ENCODE measurements at regions not wholly inside any gene's neighbourhood (a gene's known extent, or its start where the extent isn't known, plus 50 kb on each side); places are given as distances from the start of the nearest gene placed in this dataset.

GRCh38 chr18:40380686-40381439 is 1574.2 kb upstream of the PIK3C3 start:
- no peaks in the 10 kb centered on the region for H3K4me1 ChIP-seq (ENCODE audit: control insufficient read depth in 2 of 2, insufficient read depth in 2 of 2, low read length in 1 of 2)
- no peaks in the 10 kb centered on the region for H3K9me3 ChIP-seq (ENCODE audit: control insufficient read depth in 2 of 2, insufficient read depth in 1 of 2, low read depth in 1 of 2, low read length in 1 of 2)
- no peaks in the 10 kb centered on the region for H3K27me3 ChIP-seq (ENCODE audit: control insufficient read depth in 1 of 2, insufficient read depth in 2 of 2, low read length in 2 of 2)
- H3K4me3 ChIP-seq (ENCODE audit: low read depth in 1 of 2, low read length in 2 of 2), result no peak overlapping the region
- WGBS, 2 donors, result 82% methylated on average over 6 of the region's 6 CpGs
- H3K36me3 ChIP-seq (ENCODE audit: control insufficient read depth in 2 of 2, insufficient read depth in 2 of 2, low read length in 1 of 2), result no peaks in the 10 kb centered on the region
- no peak overlapping the region for H3K27ac ChIP-seq (ENCODE audit: low read depth in 2 of 2, low read length in 1 of 2)

DNA sequence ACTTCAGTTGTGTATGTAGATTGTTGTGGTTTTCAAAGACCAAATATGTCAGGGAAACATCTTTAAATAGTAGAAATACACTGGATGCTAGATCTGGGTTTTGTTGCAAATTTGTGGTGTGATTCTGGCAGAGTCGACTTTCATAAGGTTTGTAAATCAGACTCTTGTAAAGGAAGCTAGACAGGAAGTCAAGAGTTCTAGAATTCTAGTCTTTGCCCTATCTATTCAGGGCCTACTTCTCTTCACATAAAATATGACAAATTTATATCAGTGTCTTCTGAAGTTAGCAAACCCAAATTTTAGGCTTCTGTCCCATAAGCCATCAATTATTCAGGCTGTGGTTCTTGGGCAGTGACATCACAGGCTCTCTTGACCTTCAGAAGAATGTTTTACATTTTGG is 1579.2 kb upstream of the PIK3C3 start:
- no peak overlapping the region for H3K27ac ChIP-seq (ENCODE audit: low read depth in 2 of 2, low read length in 1 of 2)
- no peak overlapping the region for H3K4me3 ChIP-seq (ENCODE audit: low read depth in 1 of 2, low read length in 2 of 2)
- no peaks in the 10 kb centered on the region for H3K27me3 ChIP-seq (ENCODE audit: control insufficient read depth in 1 of 2, insufficient read depth in 2 of 2, low read length in 2 of 2)
- no peaks in the 10 kb centered on the region for H3K9me3 ChIP-seq (ENCODE audit: control insufficient read depth in 2 of 2, insufficient read depth in 1 of 2, low read depth in 1 of 2, low read length in 1 of 2)
- no peaks in the 10 kb centered on the region for H3K36me3 ChIP-seq (ENCODE audit: control insufficient read depth in 2 of 2, insufficient read depth in 2 of 2, low read length in 1 of 2)
- WGBS, 2 donors, result 66 to 73% methylated on average over 1 of the region's 1 CpG
- H3K4me1 ChIP-seq (ENCODE audit: control insufficient read depth in 2 of 2, insufficient read depth in 2 of 2, low read length in 1 of 2), result no peaks in the 10 kb centered on the region

DNA sequence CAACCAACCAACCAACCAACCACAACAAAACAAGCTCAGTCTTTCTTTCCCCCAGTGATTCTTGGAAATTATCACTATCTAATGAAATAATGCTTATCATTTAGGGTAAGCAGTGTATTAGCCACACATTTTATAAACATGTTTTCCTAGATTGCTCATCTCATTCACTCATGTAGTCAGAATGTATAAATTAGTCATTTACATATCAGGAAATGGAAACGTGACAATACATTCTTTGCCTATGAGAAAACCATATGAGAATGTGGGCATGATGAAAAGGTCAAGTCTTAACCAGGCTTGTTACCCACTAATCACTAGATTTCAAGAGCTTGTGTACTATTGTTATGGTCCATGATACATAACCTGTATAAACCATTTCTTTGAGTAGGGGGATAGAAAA is 1583.4 kb upstream of the PIK3C3 start:
- 25 to 27% methylated on average over 1 of the region's 1 CpG for WGBS, 2 donors
- no peaks in the 10 kb centered on the region for H3K36me3 ChIP-seq (ENCODE audit: control insufficient read depth in 2 of 2, insufficient read depth in 2 of 2, low read length in 1 of 2)
- H3K4me1 ChIP-seq (ENCODE audit: control insufficient read depth in 2 of 2, insufficient read depth in 2 of 2, low read length in 1 of 2), result no peaks in the 10 kb centered on the region
- H3K27me3 ChIP-seq (ENCODE audit: control insufficient read depth in 1 of 2, insufficient read depth in 2 of 2, low read length in 2 of 2), result no peaks in the 10 kb centered on the region
- H3K27ac ChIP-seq (ENCODE audit: low read depth in 2 of 2, low read length in 1 of 2), result no peak overlapping the region
- no peak overlapping the region for H3K4me3 ChIP-seq (ENCODE audit: low read depth in 1 of 2, low read length in 2 of 2)
- H3K9me3 ChIP-seq (ENCODE audit: control insufficient read depth in 2 of 2, insufficient read depth in 1 of 2, low read depth in 1 of 2, low read length in 1 of 2), result no peaks in the 10 kb centered on the region

GRCh38 chr18:40367576-40367975 is 1587.5 kb upstream of the PIK3C3 start:
- H3K9me3 ChIP-seq (ENCODE audit: control insufficient read depth in 2 of 2, insufficient read depth in 1 of 2, low read depth in 1 of 2, low read length in 1 of 2), result no peaks in the 10 kb centered on the region
- no peaks in the 10 kb centered on the region for H3K36me3 ChIP-seq (ENCODE audit: control insufficient read depth in 2 of 2, insufficient read depth in 2 of 2, low read length in 1 of 2)
- no peak overlapping the region for H3K4me3 ChIP-seq (ENCODE audit: low read depth in 1 of 2, low read length in 2 of 2)
- H3K27me3 ChIP-seq (ENCODE audit: control insufficient read depth in 1 of 2, insufficient read depth in 2 of 2, low read length in 2 of 2), result no peaks in the 10 kb centered on the region
- H3K4me1 ChIP-seq (ENCODE audit: control insufficient read depth in 2 of 2, insufficient read depth in 2 of 2, low read length in 1 of 2), result no peaks in the 10 kb centered on the region
- H3K27ac ChIP-seq (ENCODE audit: low read depth in 2 of 2, low read length in 1 of 2), result no peak overlapping the region
- 50 to 52% methylated on average over 2 of the region's 2 CpGs for WGBS, 2 donors

DNA sequence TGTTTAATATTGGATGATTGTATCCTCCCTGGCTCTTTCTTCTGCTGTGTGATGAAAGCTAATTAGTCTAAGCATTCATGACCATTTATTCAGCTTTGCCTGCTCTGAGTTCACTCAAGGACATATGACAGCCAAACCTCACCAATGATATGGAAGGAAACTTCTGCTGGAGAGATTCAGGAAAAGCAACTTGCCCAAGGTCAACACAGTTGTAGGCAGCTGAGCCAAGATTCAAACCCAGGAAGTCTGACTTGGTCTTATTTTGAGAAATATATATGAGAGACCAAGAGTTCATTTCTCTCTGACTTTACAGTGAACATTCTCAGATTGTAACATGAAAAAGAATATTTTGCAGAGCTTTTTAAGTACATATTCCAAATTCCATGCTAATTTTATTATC is 1588.5 kb upstream of the PIK3C3 start:
- Histone ChIP-seq H3K36me3 (ENCODE audit: control insufficient read depth in 2 of 2, insufficient read depth in 2 of 2, low read length in 1 of 2) (no peaks in the 10 kb centered on the region), H3K4me3 (ENCODE audit: low read depth in 1 of 2, low read length in 2 of 2) (no peak overlapping the region), H3K27ac (ENCODE audit: low read depth in 2 of 2, low read length in 1 of 2) (no peak overlapping the region), H3K4me1 (ENCODE audit: control insufficient read depth in 2 of 2, insufficient read depth in 2 of 2, low read length in 1 of 2) (no peaks in the 10 kb centered on the region), H3K27me3 (ENCODE audit: control insufficient read depth in 1 of 2, insufficient read depth in 2 of 2, low read length in 2 of 2) (no peaks in the 10 kb centered on the region), H3K9me3 (ENCODE audit: control insufficient read depth in 2 of 2, insufficient read depth in 1 of 2, low read depth in 1 of 2, low read length in 1 of 2) (no peaks in the 10 kb centered on the region)

- Histone ChIP-seq H3K36me3 (ENCODE audit: control insufficient read depth in 2 of 2, insufficient read depth in 2 of 2, low read length in 1 of 2) (no peaks in the 10 kb centered on the region), H3K27ac (ENCODE audit: low read depth in 2 of 2, low read length in 1 of 2) (no peak overlapping the region), H3K9me3 (ENCODE audit: control insufficient read depth in 2 of 2, insufficient read depth in 1 of 2, low read depth in 1 of 2, low read length in 1 of 2) (no peaks in the 10 kb centered on the region), H3K4me3 (ENCODE audit: low read depth in 1 of 2, low read length in 2 of 2) (no peak overlapping the region), H3K27me3 (ENCODE audit: control insufficient read depth in 1 of 2, insufficient read depth in 2 of 2, low read length in 2 of 2) (no peaks in the 10 kb centered on the region), H3K4me1 (ENCODE audit: control insufficient read depth in 2 of 2, insufficient read depth in 2 of 2, low read length in 1 of 2) (no peaks in the 10 kb centered on the region)
- WGBS, 2 donors, result 83 to 88% methylated on average over 5 of the region's 5 CpGs
Measured at GRCh38 chr18:40365526-40365925, 1589.5 kb upstream of the PIK3C3 start.

- Histone ChIP-seq H3K4me3 (ENCODE audit: low read depth in 1 of 2, low read length in 2 of 2) (no peak overlapping the region), H3K4me1 (ENCODE audit: control insufficient read depth in 2 of 2, insufficient read depth in 2 of 2, low read length in 1 of 2) (no peaks in the 10 kb centered on the region), H3K9me3 (ENCODE audit: control insufficient read depth in 2 of 2, insufficient read depth in 1 of 2, low read depth in 1 of 2, low read length in 1 of 2) (no peaks in the 10 kb centered on the region), H3K27ac (ENCODE audit: low read depth in 2 of 2, low read length in 1 of 2) (no peak overlapping the region), H3K36me3 (ENCODE audit: control insufficient read depth in 2 of 2, insufficient read depth in 2 of 2, low read length in 1 of 2) (no peaks in the 10 kb centered on the region), H3K27me3 (ENCODE audit: control insufficient read depth in 1 of 2, insufficient read depth in 2 of 2, low read length in 2 of 2) (no peaks in the 10 kb centered on the region)
- WGBS, 2 donors, result 64 to 67% methylated on average over 2 of the region's 2 CpGs
Measured at GRCh38 chr18:40360558-40360957, 1594.5 kb upstream of the PIK3C3 start.

DNA sequence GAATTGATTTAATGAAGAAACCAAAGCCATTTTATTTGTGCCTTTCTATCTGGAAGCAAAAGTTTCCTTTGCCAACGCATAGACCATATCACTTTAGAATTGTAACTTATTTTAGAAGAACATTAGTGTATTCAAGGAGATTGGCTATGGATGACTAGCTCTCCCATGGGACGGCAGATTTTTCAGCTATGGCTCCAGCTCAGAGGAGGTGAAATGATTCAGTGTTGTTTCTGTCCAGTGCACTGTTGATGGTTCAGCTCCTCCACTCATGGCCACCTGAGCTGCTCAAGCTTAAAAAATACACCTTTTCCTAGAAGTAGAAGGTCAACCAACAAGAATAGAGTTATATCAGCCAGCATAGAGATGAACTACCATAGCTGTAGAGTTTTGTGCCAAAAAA is 1597.5 kb upstream of the PIK3C3 start:
- no peaks in the 10 kb centered on the region for H3K36me3 ChIP-seq (ENCODE audit: control insufficient read depth in 2 of 2, insufficient read depth in 2 of 2, low read length in 1 of 2)
- H3K4me1 ChIP-seq (ENCODE audit: control insufficient read depth in 2 of 2, insufficient read depth in 2 of 2, low read length in 1 of 2), result no peaks in the 10 kb centered on the region
- H3K27ac ChIP-seq (ENCODE audit: low read depth in 2 of 2, low read length in 1 of 2), result no peak overlapping the region
- no peaks in the 10 kb centered on the region for H3K27me3 ChIP-seq (ENCODE audit: control insufficient read depth in 1 of 2, insufficient read depth in 2 of 2, low read length in 2 of 2)
- 88 to 92% methylated on average over 2 of the region's 2 CpGs for WGBS, 2 donors
- no peak overlapping the region for H3K4me3 ChIP-seq (ENCODE audit: low read depth in 1 of 2, low read length in 2 of 2)
- no peaks in the 10 kb centered on the region for H3K9me3 ChIP-seq (ENCODE audit: control insufficient read depth in 2 of 2, insufficient read depth in 1 of 2, low read depth in 1 of 2, low read length in 1 of 2)

DNA sequence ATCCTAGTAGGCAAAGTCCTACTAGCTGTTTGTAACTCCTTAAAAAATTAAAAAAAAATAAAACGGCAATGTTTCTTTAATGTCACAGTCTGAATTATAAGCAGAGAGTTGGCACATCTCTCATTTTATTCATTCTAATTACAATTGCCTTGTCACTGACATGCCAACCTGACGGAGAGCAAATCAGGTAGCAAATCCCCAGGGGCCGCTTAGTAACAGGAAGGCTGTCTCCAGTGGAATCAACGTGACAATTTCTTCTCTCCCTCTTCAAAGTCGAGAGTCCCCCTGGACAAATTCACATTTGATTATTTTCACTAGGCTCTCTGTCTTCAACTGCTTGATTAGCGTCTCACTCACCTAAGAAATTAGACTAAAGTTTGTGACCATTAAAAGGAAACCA is 1598.9 kb upstream of the PIK3C3 start:
- Histone ChIP-seq H3K27me3 (ENCODE audit: control insufficient read depth in 1 of 2, insufficient read depth in 2 of 2, low read length in 2 of 2) (no peaks in the 10 kb centered on the region), H3K36me3 (ENCODE audit: control insufficient read depth in 2 of 2, insufficient read depth in 2 of 2, low read length in 1 of 2) (no peaks in the 10 kb centered on the region), H3K4me3 (ENCODE audit: low read depth in 1 of 2, low read length in 2 of 2) (no peak overlapping the region), H3K9me3 (ENCODE audit: control insufficient read depth in 2 of 2, insufficient read depth in 1 of 2, low read depth in 1 of 2, low read length in 1 of 2) (no peaks in the 10 kb centered on the region), H3K27ac (ENCODE audit: low read depth in 2 of 2, low read length in 1 of 2) (no peak overlapping the region), H3K4me1 (ENCODE audit: control insufficient read depth in 2 of 2, insufficient read depth in 2 of 2, low read length in 1 of 2) (no peaks in the 10 kb centered on the region)
- WGBS, 2 donors, result 63 to 69% methylated on average over 6 of the region's 6 CpGs

GRCh38 chr18:40355726-40356125 is 1599.3 kb upstream of the PIK3C3 start:
- 91 to 92% methylated on average over 1 of the region's 1 CpG for WGBS, 2 donors

More at GRCh38 chr18:40355726-40356125, 1599.3 kb upstream of the PIK3C3 start:
- no peak overlapping the region for H3K4me3 ChIP-seq (ENCODE audit: low read depth in 1 of 2, low read length in 2 of 2)
- no peaks in the 10 kb centered on the region for H3K4me1 ChIP-seq (ENCODE audit: control insufficient read depth in 2 of 2, insufficient read depth in 2 of 2, low read length in 1 of 2)
- no peaks in the 10 kb centered on the region for H3K36me3 ChIP-seq (ENCODE audit: control insufficient read depth in 2 of 2, insufficient read depth in 2 of 2, low read length in 1 of 2)
- H3K27me3 ChIP-seq (ENCODE audit: control insufficient read depth in 1 of 2, insufficient read depth in 2 of 2, low read length in 2 of 2), result no peaks in the 10 kb centered on the region
- H3K9me3 ChIP-seq (ENCODE audit: control insufficient read depth in 2 of 2, insufficient read depth in 1 of 2, low read depth in 1 of 2, low read length in 1 of 2), result no peaks in the 10 kb centered on the region
- H3K27ac ChIP-seq (ENCODE audit: low read depth in 2 of 2, low read length in 1 of 2), result no peak overlapping the region

Data from esophagus (tissue), 2 donors.